Activated naive CD4-positive, alpha-beta T cell treated with anti-CD3 and anti-CD28 coated beads, Interleukin-2, amount 10 ng/mL, durations not matched to agents 7 days and 5 days (primary cell): ENCODE measurements at regions not wholly inside any gene's neighbourhood (a gene's known extent, or its start where the extent isn't known, plus 50 kb on each side); places are given as distances from the start of the nearest gene placed in this dataset.
"Not testable (repeated sequence)": the region's sequence is repeated elsewhere in the genome, so short reads cannot be mapped to it uniquely, and the experiment has no call there.

Source experiments
- CTCF ChIA-PET: fragments of 350-600 bp; sonication (Branson Sonifier 250); formaldehyde crosslinking; loops from one replicate; lab custom pipeline; 2021; ENCODE audit warnings: antibody characterized with exemption; lab: Charles Lee
- DNase-seq: peaks from one replicate; pipeline ENCODE4 v3.0.0-alpha.2; 2020
- H3K27ac Mint-ChIP-seq: one replicate; pipeline ENCODE4 v1.8.0; 2021; ENCODE audit warnings: mild to moderate bottlenecking, moderate library complexity, mixed read lengths
- H3K27me3 Mint-ChIP-seq: one replicate; pipeline ENCODE4 v1.8.0; 2021; ENCODE audit warnings: mild to moderate bottlenecking, mixed read lengths
- H3K36me3 Mint-ChIP-seq: one replicate; pipeline ENCODE4 v1.8.0; 2021; ENCODE audit warnings: mixed read lengths
- H3K4me1 Mint-ChIP-seq: one replicate; pipeline ENCODE4 v1.8.0; 2021; ENCODE audit warnings: mixed read lengths
- H3K4me3 Mint-ChIP-seq: one replicate; pipeline ENCODE4 v1.8.0; 2021; ENCODE audit warnings: mild to moderate bottlenecking, moderate library complexity, mixed read lengths
- H3K9me3 Mint-ChIP-seq: one replicate; pipeline ENCODE4 v1.8.0; 2021; ENCODE audit warnings: mixed read lengths

- H3K4me3 Mint-ChIP-seq, DNase-seq, CTCF ChIA-PET, H3K36me3 Mint-ChIP-seq, H3K4me1 Mint-ChIP-seq, H3K9me3 Mint-ChIP-seq, H3K27ac Mint-ChIP-seq, H3K27me3 Mint-ChIP-seq: not testable (repeated sequence)
Measured at GRCh38 chr21:9821472-9821871, 699.9 kb upstream of the TPTE start.

- H3K9me3 Mint-ChIP-seq, H3K36me3 Mint-ChIP-seq, H3K4me3 Mint-ChIP-seq, CTCF ChIA-PET, H3K4me1 Mint-ChIP-seq, H3K27ac Mint-ChIP-seq, DNase-seq, H3K27me3 Mint-ChIP-seq: not testable (repeated sequence)
Measured at GRCh38 chr21:9822093-9822820, 699.1 kb upstream of the TPTE start.

- CTCF ChIA-PET, H3K9me3 Mint-ChIP-seq, H3K4me3 Mint-ChIP-seq, H3K36me3 Mint-ChIP-seq, H3K27me3 Mint-ChIP-seq, H3K27ac Mint-ChIP-seq, H3K4me1 Mint-ChIP-seq: not testable (repeated sequence)
- peak; percentile 20 for DNase-seq
Measured at GRCh38 chr21:9823197-9824157, 697.9 kb upstream of the TPTE start.

- DNase-seq, H3K27ac Mint-ChIP-seq, H3K4me3 Mint-ChIP-seq, CTCF ChIA-PET, H3K4me1 Mint-ChIP-seq, H3K27me3 Mint-ChIP-seq, H3K9me3 Mint-ChIP-seq, H3K36me3 Mint-ChIP-seq: not testable (repeated sequence)
Measured at GRCh38 chr21:9830801-9831200, 690.6 kb upstream of the TPTE start.

- H3K27ac Mint-ChIP-seq, DNase-seq, H3K27me3 Mint-ChIP-seq, H3K4me3 Mint-ChIP-seq, H3K9me3 Mint-ChIP-seq, CTCF ChIA-PET, H3K4me1 Mint-ChIP-seq, H3K36me3 Mint-ChIP-seq: not testable (repeated sequence)
Measured at GRCh38 chr21:9832751-9833150, 688.6 kb upstream of the TPTE start.

- H3K27ac Mint-ChIP-seq, H3K4me1 Mint-ChIP-seq, DNase-seq, H3K27me3 Mint-ChIP-seq, H3K4me3 Mint-ChIP-seq, H3K36me3 Mint-ChIP-seq, CTCF ChIA-PET: not testable (repeated sequence)
- H3K9me3 Mint-ChIP-seq = peaks cover 23% of the 10 kb centered on the region
Measured at GRCh38 chr21:9836547-9836946, 684.8 kb upstream of the TPTE start.

GRCh38 chr21:9837001-9837400 is 684.4 kb upstream of the TPTE start:
- CTCF ChIA-PET, H3K4me3 Mint-ChIP-seq, H3K27ac Mint-ChIP-seq, H3K27me3 Mint-ChIP-seq, H3K36me3 Mint-ChIP-seq, DNase-seq, H3K4me1 Mint-ChIP-seq: not testable (repeated sequence)
- peaks cover 23% of the 10 kb centered on the region for H3K9me3 Mint-ChIP-seq

GRCh38 chr21:9837526-9837925 is 683.9 kb upstream of the TPTE start:
- H3K4me3 Mint-ChIP-seq, H3K4me1 Mint-ChIP-seq, H3K36me3 Mint-ChIP-seq, DNase-seq, H3K27ac Mint-ChIP-seq, H3K27me3 Mint-ChIP-seq, CTCF ChIA-PET: not testable (repeated sequence)
- peaks cover 23% of the 10 kb centered on the region for H3K9me3 Mint-ChIP-seq

- Mint-ChIP-seq H3K4me1 (no peaks in the 10 kb centered on the region), H3K27me3 (no peaks in the 10 kb centered on the region), H3K36me3 (peaks cover 2% of the 10 kb centered on the region), H3K27ac (no peak overlapping the region), H3K9me3 (peaks cover 26% of the 10 kb centered on the region), H3K4me3 (no peak overlapping the region)
- no peak for DNase-seq
- CTCF ChIA-PET = no interaction called here
Measured at GRCh38 chr21:9837946-9838737, 683.2 kb upstream of the TPTE start.

- Mint-ChIP-seq H3K4me3 (no peak overlapping the region), H3K27me3 (no peaks in the 10 kb centered on the region), H3K4me1 (no peaks in the 10 kb centered on the region), H3K27ac (no peak overlapping the region), H3K9me3 (peaks cover 30% of the 10 kb centered on the region), H3K36me3 (peaks cover 2% of the 10 kb centered on the region)
- CTCF ChIA-PET = no interaction called here
- no peak for DNase-seq
Measured at GRCh38 chr21:9838738-9839642, 682.4 kb upstream of the TPTE start.

GRCh38 chr21:9844106-9844505 is 677.3 kb upstream of the TPTE start:
- H3K27me3 Mint-ChIP-seq, DNase-seq, H3K36me3 Mint-ChIP-seq, CTCF ChIA-PET, H3K27ac Mint-ChIP-seq, H3K4me1 Mint-ChIP-seq, H3K4me3 Mint-ChIP-seq: not testable (repeated sequence)
- H3K9me3 Mint-ChIP-seq = peaks cover 28% of the 10 kb centered on the region

- H3K27ac Mint-ChIP-seq, H3K4me3 Mint-ChIP-seq, H3K27me3 Mint-ChIP-seq, H3K36me3 Mint-ChIP-seq, DNase-seq, H3K4me1 Mint-ChIP-seq, CTCF ChIA-PET: not testable (repeated sequence)
- H3K9me3 Mint-ChIP-seq = peaks cover 20% of the 10 kb centered on the region
Measured at GRCh38 chr21:9847511-9847910, 673.9 kb upstream of the TPTE start.

- CTCF ChIA-PET, H3K9me3 Mint-ChIP-seq, DNase-seq, H3K27ac Mint-ChIP-seq, H3K36me3 Mint-ChIP-seq, H3K27me3 Mint-ChIP-seq, H3K4me1 Mint-ChIP-seq, H3K4me3 Mint-ChIP-seq: not testable (repeated sequence)
Measured at GRCh38 chr21:9851166-9851565, 670.2 kb upstream of the TPTE start.

GRCh38 chr21:9851695-9852094 is 669.7 kb upstream of the TPTE start:
- DNase-seq, H3K36me3 Mint-ChIP-seq, H3K9me3 Mint-ChIP-seq, CTCF ChIA-PET, H3K27ac Mint-ChIP-seq, H3K4me1 Mint-ChIP-seq, H3K27me3 Mint-ChIP-seq, H3K4me3 Mint-ChIP-seq: not testable (repeated sequence)
